ENCODE measurements at regions not wholly inside any gene's neighbourhood (a gene's known extent, or its start where the extent isn't known, plus 50 kb on each side); places are given as distances from the start of the nearest gene placed in this dataset.

GRCh38 chr1:99119188-99119587 lies 114.5 kb upstream of the PLPPR5 start:
- Histone ChIP-seq H3K9me3 (ENCODE audit: control insufficient read depth, low read length) (no peaks in the 10 kb centered on the region), H3K9ac (ENCODE audit: low read length) (no peak overlapping the region), H3K4me3 (ENCODE audit: low read length) (no peak overlapping the region), H3K27me3 (replicated peaks; ENCODE audit: control insufficient read depth, insufficient read depth, low read length) (no peaks in the 10 kb centered on the region), H3K36me3 (ENCODE audit: control insufficient read depth, insufficient read depth, low read length, severe bottlenecking) (no peaks in the 10 kb centered on the region), H3K4me1 (ENCODE audit: control insufficient read depth, insufficient read depth, low read length) (no peaks in the 10 kb centered on the region)
- DNase-seq (ENCODE audit: low read depth) = no peak

DNA sequence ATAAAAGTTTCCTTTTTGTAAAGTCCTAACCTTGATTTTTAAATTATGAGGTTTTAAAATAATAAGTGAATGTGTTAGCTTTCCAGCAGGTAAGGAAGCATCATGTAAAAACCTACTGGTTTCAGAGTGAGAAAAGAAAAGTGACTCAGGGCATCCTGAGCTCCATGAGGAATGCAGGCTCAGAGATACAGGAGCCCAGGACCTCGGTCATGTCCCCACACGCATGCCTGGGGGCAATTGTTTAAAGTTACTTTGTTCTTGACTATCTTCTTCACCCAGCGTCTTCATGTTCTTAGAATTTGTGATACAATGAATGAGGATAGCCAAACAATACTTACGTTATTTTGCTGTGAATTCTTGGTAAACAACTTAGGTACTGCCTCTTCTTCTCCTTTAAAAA lies 117.4 kb upstream of the PLPPR5 start:
- Histone ChIP-seq H3K4me3 (ENCODE audit: low read length) (no peak overlapping the region), H3K36me3 (ENCODE audit: control insufficient read depth, insufficient read depth, low read length, severe bottlenecking) (no peaks in the 10 kb centered on the region), H3K4me1 (ENCODE audit: control insufficient read depth, insufficient read depth, low read length) (no peaks in the 10 kb centered on the region), H3K27me3 (replicated peaks; ENCODE audit: control insufficient read depth, insufficient read depth, low read length) (no peaks in the 10 kb centered on the region), H3K9me3 (ENCODE audit: control insufficient read depth, low read length) (peaks cover 4% of the 10 kb centered on the region), H3K9ac (ENCODE audit: low read length) (no peak overlapping the region)
- DNase-seq (ENCODE audit: low read depth) = no peak

DNA sequence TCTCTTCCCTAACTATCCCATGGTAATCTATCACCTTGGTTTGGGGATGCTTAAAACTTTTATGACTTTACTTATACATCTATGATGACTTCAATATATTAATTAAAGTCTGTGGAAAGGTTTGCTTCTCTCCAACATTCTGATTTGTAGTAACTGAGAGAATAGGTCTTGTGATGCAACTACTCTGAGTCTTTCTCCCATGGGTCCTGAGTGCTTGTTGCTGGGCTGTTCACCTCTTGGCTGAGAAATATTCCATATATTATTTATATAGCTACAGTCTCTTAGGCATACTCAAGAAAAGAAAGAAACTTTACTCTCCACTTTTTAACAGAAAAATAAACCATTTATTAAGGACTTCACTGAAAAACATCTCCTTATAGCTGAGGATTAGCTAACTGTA lies 119.3 kb upstream of the PLPPR5 start:
- H3K9ac ChIP-seq (ENCODE audit: low read length) = no peak overlapping the region
- no peak overlapping the region for H3K4me3 ChIP-seq (ENCODE audit: low read length)
- no peak for DNase-seq (ENCODE audit: low read depth)
- H3K4me1 ChIP-seq (ENCODE audit: control insufficient read depth, insufficient read depth, low read length) = no peaks in the 10 kb centered on the region
- H3K9me3 ChIP-seq (ENCODE audit: control insufficient read depth, low read length) = peaks cover 9% of the 10 kb centered on the region
- no peaks in the 10 kb centered on the region for H3K27me3 ChIP-seq (replicated peaks; ENCODE audit: control insufficient read depth, insufficient read depth, low read length)
- H3K36me3 ChIP-seq (ENCODE audit: control insufficient read depth, insufficient read depth, low read length, severe bottlenecking) = no peaks in the 10 kb centered on the region

GRCh38 chr1:99131546-99131945 lies 126.9 kb upstream of the PLPPR5 start:
- H3K36me3 ChIP-seq (ENCODE audit: control insufficient read depth, insufficient read depth, low read length, severe bottlenecking) = no peaks in the 10 kb centered on the region
- H3K9me3 ChIP-seq (ENCODE audit: control insufficient read depth, low read length) = peaks cover 11% of the 10 kb centered on the region
- no peak overlapping the region for H3K4me3 ChIP-seq (ENCODE audit: low read length)
- H3K9ac ChIP-seq (ENCODE audit: low read length) = no peak overlapping the region
- no peak for DNase-seq (ENCODE audit: low read depth)
- no peaks in the 10 kb centered on the region for H3K27me3 ChIP-seq (replicated peaks; ENCODE audit: control insufficient read depth, insufficient read depth, low read length)
- H3K4me1 ChIP-seq (ENCODE audit: control insufficient read depth, insufficient read depth, low read length) = no peaks in the 10 kb centered on the region

GRCh38 chr1:99133756-99134500 lies 129.3 kb upstream of the PLPPR5 start:
- DNase-seq (ENCODE audit: low read depth) = no peak
- no peak overlapping the region for H3K4me3 ChIP-seq (ENCODE audit: low read length)
- no peak overlapping the region for H3K9ac ChIP-seq (ENCODE audit: low read length)
- no peaks in the 10 kb centered on the region for H3K36me3 ChIP-seq (ENCODE audit: control insufficient read depth, insufficient read depth, low read length, severe bottlenecking)
- no peaks in the 10 kb centered on the region for H3K27me3 ChIP-seq (replicated peaks; ENCODE audit: control insufficient read depth, insufficient read depth, low read length)
- H3K9me3 ChIP-seq (ENCODE audit: control insufficient read depth, low read length) = peaks cover 14% of the 10 kb centered on the region
- H3K4me1 ChIP-seq (ENCODE audit: control insufficient read depth, insufficient read depth, low read length) = no peaks in the 10 kb centered on the region

DNA sequence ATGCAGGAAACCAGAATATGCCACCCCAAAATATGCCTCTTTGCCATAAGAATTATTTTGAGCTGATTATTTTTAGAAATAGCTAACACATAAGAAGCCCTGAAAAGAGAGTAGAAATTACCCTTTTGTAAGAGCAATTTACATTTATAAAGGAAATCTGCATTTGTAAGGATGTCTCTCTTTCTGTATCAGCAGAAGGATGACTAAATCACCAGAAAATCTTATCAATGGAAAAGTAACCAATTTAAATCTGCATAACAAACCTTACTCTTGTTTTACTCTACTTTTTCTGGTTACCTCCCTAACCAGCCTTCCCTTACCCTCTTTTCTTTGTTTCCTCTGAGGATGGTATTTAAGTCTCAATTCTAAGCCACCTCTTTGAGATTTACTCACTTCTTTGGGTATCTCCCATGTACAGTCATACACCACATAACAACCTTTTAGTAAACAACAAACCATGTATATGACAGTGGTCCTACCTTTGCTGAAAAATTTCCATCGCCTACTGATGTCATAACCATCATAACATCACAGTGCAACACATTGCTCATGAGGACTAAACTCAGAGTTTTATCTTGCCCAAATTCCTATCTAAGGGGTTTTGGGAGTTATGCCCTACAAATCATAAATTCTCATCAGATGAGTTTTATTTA lies 126.6 kb upstream of the PLPPR4 start:
- no peak for DNase-seq (ENCODE audit: low read depth)
- H3K4me3 ChIP-seq (ENCODE audit: low read length) = no peak overlapping the region
- no peaks in the 10 kb centered on the region for H3K4me1 ChIP-seq (ENCODE audit: control insufficient read depth, insufficient read depth, low read length)
- peaks cover 14% of the 10 kb centered on the region for H3K9me3 ChIP-seq (ENCODE audit: control insufficient read depth, low read length)
- no peak overlapping the region for H3K9ac ChIP-seq (ENCODE audit: low read length)
- no peaks in the 10 kb centered on the region for H3K27me3 ChIP-seq (replicated peaks; ENCODE audit: control insufficient read depth, insufficient read depth, low read length)
- no peaks in the 10 kb centered on the region for H3K36me3 ChIP-seq (ENCODE audit: control insufficient read depth, insufficient read depth, low read length, severe bottlenecking)

GRCh38 chr1:99139876-99140275 lies 124.4 kb upstream of the PLPPR4 start:
- H3K4me1 ChIP-seq (ENCODE audit: control insufficient read depth, insufficient read depth, low read length) = no peaks in the 10 kb centered on the region
- no peaks in the 10 kb centered on the region for H3K27me3 ChIP-seq (replicated peaks; ENCODE audit: control insufficient read depth, insufficient read depth, low read length)
- H3K4me3 ChIP-seq (ENCODE audit: low read length) = no peak overlapping the region
- no peak for DNase-seq (ENCODE audit: low read depth)
- no peak overlapping the region for H3K9ac ChIP-seq (ENCODE audit: low read length)
- no peaks in the 10 kb centered on the region for H3K36me3 ChIP-seq (ENCODE audit: control insufficient read depth, insufficient read depth, low read length, severe bottlenecking)
- H3K9me3 ChIP-seq (ENCODE audit: control insufficient read depth, low read length) = peaks cover 14% of the 10 kb centered on the region

DNA sequence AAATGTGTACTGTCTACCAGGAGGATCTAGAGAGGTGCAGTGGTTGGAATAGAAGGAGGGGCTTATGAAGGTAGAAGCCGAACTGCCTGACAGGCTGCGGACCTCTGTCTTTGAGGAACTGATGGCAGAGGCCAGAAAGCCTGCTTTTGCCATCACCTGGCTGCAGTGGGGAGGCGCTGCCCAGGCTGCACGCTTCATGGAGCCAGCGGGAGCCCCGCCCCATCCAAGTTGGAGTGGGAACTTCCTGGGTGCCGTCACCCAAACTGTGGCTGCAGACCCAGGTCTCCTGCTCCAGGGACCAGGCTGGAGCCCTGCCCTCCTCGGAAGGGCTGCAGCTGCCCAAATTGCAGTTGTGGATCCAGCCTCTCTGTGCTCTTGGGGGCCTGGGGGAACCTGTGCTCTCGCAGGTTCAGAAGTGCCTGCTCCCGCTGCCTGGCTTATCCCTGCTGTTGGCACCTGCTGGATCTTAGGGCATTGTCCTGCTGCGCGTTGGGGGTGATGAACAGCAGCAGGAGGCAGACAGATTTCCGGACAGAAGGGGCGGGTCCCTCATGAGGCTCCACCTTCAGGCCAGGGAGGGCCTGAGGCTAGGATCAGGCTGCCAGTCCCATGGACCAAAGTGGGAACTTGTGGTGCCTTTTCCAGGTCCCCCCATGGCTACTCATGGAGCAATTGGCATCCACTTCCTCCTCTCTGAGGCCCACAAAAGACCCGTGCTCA lies 118.0 kb upstream of the PLPPR4 start:
- no peaks in the 10 kb centered on the region for H3K36me3 ChIP-seq (ENCODE audit: control insufficient read depth, insufficient read depth, low read length, severe bottlenecking)
- DNase-seq (ENCODE audit: low read depth) = no peak

GRCh38 chr1:99149952-99150351 lies 114.3 kb upstream of the PLPPR4 start:
- DNase-seq (ENCODE audit: low read depth) = no peak
- Histone ChIP-seq H3K36me3 (ENCODE audit: control insufficient read depth, insufficient read depth, low read length, severe bottlenecking) (no peaks in the 10 kb centered on the region), H3K9ac (ENCODE audit: low read length) (no peak overlapping the region), H3K9me3 (ENCODE audit: control insufficient read depth, low read length) (no peaks in the 10 kb centered on the region), H3K4me1 (ENCODE audit: control insufficient read depth, insufficient read depth, low read length) (no peaks in the 10 kb centered on the region), H3K27me3 (replicated peaks; ENCODE audit: control insufficient read depth, insufficient read depth, low read length) (no peaks in the 10 kb centered on the region), H3K4me3 (ENCODE audit: low read length) (no peak overlapping the region)

More for the DNA sequence above, 118.0 kb upstream of the PLPPR4 start:
- Histone ChIP-seq H3K27me3 (replicated peaks; ENCODE audit: control insufficient read depth, insufficient read depth, low read length) (no peaks in the 10 kb centered on the region), H3K4me3 (ENCODE audit: low read length) (no peak overlapping the region), H3K9ac (ENCODE audit: low read length) (no peak overlapping the region), H3K9me3 (ENCODE audit: control insufficient read depth, low read length) (no peaks in the 10 kb centered on the region), H3K4me1 (ENCODE audit: control insufficient read depth, insufficient read depth, low read length) (no peaks in the 10 kb centered on the region)

DNA sequence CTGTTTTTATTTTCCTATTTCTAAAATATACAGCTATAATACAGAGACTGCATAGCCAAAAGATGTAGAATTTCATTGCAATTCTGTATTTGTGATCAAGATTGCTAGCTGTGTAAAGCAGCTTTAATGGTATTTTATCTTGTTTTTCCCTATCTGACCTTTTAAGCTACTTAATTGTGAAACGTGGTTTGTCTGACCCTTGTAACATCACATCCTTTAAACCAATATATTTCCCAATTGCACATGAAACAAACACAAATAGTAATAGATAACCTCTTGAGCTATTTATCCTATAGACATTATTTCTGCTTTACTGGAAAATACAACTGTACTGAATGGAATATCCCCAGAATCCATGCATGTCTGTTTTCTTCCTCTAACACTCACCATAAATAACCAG lies 112.2 kb upstream of the PLPPR4 start:
- no peak for DNase-seq (ENCODE audit: low read depth)
- Histone ChIP-seq H3K4me3 (ENCODE audit: low read length) (no peak overlapping the region), H3K36me3 (ENCODE audit: control insufficient read depth, insufficient read depth, low read length, severe bottlenecking) (no peaks in the 10 kb centered on the region), H3K9ac (ENCODE audit: low read length) (no peak overlapping the region), H3K4me1 (ENCODE audit: control insufficient read depth, insufficient read depth, low read length) (no peaks in the 10 kb centered on the region), H3K9me3 (ENCODE audit: control insufficient read depth, low read length) (no peaks in the 10 kb centered on the region), H3K27me3 (replicated peaks; ENCODE audit: control insufficient read depth, insufficient read depth, low read length) (no peaks in the 10 kb centered on the region)

GRCh38 chr1:99163671-99164070 lies 100.6 kb upstream of the PLPPR4 start:
- no peaks in the 10 kb centered on the region for H3K36me3 ChIP-seq (ENCODE audit: control insufficient read depth, insufficient read depth, low read length, severe bottlenecking)
- H3K4me3 ChIP-seq (ENCODE audit: low read length) = no peak overlapping the region
- no peaks in the 10 kb centered on the region for H3K9me3 ChIP-seq (ENCODE audit: control insufficient read depth, low read length)
- no peak for DNase-seq (ENCODE audit: low read depth)
- H3K27me3 ChIP-seq (replicated peaks; ENCODE audit: control insufficient read depth, insufficient read depth, low read length) = no peaks in the 10 kb centered on the region
- H3K4me1 ChIP-seq (ENCODE audit: control insufficient read depth, insufficient read depth, low read length) = no peaks in the 10 kb centered on the region
- H3K9ac ChIP-seq (ENCODE audit: low read length) = no peak overlapping the region
